ENCODE measurements at regions not wholly inside any gene's neighbourhood (a gene's known extent, or its start where the extent isn't known, plus 50 kb on each side); places are given as distances from the start of the nearest gene placed in this dataset.

DNA sequence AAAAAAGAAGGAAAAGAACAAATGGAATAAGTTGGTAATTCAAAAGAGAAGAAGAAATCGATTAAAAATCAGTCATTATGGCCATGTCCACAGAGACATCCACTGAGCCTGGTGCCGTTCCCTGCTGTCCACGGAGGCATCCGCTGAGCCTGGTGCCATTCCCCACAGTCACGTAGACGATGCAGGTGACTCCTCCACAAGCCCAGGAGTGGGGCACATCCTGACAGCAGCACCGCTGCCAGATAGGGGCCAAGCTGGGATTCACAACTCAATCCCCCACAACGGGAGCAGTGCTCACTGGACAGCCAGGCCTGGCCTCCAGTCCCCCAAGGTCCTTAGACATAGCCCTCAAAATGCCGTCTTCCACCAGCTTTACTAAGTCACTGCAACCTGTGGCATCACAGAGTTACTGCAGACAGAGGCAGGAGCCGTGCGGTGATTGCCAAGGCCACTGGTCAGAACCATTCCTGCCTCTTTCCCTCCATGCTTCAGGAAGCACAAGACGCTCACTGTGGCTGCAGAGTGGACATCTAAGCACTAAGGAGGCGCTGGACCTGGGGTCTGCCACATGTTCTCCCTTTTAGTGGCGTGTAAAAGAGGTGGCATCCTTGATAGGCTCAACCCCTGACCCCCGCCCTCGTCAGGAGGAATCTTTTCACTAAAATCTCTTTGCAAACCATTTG, 131.5 kb upstream of the SPACA7 start (continued):
- TF ChIP-seq, protein P1, sequence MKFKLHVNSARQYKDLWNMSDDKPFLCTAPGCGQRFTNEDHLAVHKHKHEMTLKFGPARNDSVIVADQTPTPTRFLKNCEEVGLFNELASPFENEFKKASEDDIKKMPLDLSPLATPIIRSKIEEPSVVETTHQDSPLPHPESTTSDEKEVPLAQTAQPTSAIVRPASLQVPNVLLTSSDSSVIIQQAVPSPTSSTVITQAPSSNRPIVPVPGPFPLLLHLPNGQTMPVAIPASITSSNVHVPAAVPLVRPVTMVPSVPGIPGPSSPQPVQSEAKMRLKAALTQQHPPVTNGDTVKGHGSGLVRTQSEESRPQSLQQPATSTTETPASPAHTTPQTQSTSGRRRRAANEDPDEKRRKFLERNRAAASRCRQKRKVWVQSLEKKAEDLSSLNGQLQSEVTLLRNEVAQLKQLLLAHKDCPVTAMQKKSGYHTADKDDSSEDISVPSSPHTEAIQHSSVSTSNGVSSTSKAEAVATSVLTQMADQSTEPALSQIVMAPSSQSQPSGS (IDR thresholded peaks at IDR 0.05; ENCODE audit: low read length): no peak
- TF ChIP-seq, protein P2, sequence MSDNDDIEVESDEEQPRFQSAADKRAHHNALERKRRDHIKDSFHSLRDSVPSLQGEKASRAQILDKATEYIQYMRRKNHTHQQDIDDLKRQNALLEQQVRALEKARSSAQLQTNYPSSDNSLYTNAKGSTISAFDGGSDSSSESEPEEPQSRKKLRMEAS (IDR thresholded peaks at IDR 0.05): no peak
- TF ChIP-seq GABPA (IDR thresholded peaks at IDR 0.05; ENCODE audit: borderline replicate concordance, insufficient read depth, low read length) (no peak), JUN (IDR thresholded peaks at IDR 0.05; ENCODE audit: low read depth, low read length) (no peak)
